HUDEP-2 (cell line): ENCODE measurements at regions not wholly inside any gene's neighbourhood (a gene's known extent, or its start where the extent isn't known, plus 50 kb on each side); places are given as distances from the start of the nearest gene placed in this dataset.

Source experiments
- DNase-seq, 76 experiments: peaks; one replicate each; lab custom pipeline; 2025; ENCODE audit not compliant: unreplicated experiment in 76 of 76; lab: John Stamatoyannopoulos, UW

- no peak for DNase-seq
Observed at GRCh38 chr15:81466741-81467140, 92.7 kb upstream of the TMC3 start.

DNA sequence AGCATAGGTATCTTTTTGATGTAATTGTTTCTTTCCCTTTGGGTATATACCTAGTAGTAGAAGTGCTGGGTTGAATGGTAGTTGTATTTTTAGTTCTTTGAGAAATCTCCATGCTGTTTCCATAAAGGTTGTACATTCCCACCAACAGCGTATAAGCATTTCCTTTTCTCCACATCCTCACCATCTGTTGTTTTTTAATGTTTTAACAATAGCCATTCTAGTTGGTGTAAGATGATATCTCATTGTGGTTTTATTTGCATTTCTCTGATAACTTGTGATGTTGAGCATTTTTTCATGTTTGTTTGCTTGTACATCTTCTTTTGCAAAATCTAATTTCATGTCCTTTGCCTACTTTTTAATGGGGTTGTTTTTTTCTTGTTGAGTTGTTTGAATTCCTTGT is 80.0 kb upstream of the TMC3 start:
- DNase-seq: no peak

DNA sequence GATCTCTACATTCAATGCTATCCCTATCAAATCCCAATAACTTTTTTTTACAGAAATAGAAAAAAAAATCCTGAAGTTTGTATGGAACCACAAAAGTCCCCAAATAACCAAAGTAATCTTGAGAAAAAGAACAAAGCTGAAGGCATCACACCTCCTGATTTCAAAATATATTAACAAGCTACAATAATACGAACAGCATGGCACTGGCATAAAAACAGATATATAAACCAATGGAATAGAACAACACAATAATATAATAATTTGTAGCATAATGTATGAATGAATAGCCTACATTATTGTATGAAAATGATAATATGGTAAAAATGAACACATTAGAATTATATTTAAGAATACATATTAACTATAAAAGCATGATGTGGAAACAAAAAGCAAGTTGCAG is 76.7 kb upstream of the TMC3 start:
- no peak for DNase-seq

DNA sequence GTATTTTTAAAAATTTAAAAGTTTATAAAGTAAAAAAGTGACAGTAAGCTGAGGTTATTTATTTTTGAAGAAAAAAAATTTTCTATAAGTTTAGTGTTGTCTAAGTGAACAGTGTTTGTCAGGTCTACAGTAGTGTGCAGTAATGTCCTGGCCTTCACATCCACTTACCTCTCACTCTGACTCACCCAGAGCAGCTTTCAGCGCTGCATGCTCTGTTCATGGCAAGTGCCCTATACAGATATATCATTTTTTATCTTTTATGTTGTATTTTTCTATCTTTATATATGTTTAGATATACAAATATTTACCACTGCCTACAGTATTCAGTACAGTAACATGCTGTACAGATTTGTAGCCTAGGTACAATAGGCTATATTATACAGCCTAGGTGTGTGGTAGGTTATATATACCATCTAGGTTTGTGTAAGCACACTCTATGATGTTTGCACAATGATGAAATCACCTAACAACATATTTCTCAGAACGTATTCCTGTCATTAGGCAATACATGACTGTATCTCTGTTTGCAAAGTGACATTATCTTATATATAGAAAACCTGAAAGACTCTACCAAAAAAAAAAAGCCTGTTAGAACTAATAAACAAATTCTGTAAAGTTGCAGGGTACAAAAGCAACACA is 75.9 kb upstream of the TMC3 start:
- DNase-seq: no peak

DNA sequence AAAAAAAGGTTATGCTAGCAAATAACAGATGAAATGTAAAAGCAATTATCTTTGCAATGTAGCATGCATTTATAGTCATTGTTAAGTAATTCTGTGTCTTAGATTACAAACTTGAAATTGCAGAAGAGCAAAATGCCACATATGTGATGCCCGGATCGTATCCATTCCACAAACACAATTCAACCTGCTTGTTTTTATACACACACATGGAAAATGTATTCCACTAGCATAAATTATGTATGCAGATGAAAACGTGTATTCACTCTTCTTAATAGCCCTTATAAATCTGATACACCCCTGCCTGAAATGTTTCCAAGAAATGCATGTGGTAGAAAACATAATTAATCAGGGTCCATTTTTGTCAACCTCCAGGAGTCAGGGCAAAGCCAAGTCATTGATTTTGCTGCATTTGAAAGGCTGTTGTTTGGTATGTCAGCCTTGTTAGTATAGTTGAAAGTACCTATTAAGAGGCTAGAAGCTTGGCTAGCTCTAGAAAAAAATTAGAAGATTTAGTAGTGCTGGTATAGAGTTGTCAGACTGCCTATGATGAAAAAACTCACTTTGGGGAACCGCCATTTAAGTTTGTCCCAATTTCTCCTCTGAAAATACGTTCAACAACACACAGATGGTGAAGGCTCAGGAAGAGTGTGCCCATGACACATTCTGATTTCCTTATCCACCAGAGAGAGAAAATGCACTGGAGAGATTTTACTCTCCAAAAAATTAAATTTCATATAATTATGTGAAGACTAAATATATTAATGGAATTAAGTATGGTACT is 69.2 kb upstream of the TMC3 start:
- no peak for DNase-seq

DNA sequence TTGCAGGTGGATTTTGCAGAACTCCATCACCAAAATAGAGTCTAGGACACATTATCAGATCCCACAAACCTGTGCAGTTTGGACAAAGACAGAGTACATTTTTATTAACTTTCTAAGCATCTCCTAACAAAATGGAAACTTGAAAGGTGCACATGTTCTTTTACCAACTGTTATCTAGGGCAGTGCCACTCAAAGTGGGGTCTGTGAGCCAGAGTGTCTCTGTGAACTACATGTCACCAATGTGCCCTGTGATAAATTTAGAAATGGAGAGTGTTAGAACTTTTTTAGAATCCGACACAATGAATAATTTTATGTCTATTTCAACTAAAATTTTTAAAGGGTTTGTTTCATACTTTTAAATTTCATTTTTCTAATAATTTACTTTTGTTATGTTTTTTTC is 68.4 kb upstream of the TMC3 start:
- no peak for DNase-seq

DNA sequence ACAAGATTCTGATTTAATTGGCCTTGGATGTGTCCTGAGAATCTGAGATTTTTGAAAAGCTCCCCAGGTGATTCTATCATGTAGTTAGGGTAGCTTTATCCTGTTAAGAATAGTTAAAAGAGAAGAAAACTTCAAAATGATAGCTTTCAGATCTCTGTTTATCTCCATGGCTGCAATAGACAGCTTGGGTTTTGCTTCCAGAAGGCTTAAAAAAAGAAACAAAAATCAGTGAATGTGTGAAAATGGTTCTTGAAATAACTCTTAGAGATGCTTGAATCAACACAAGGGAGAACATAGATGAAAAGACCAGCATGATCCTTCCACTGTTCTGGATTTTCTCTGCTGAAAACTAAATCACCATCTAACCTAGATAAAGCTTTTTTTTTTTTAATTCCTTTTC is 60.8 kb upstream of the TMC3 start:
- DNase-seq: no peak

DNA sequence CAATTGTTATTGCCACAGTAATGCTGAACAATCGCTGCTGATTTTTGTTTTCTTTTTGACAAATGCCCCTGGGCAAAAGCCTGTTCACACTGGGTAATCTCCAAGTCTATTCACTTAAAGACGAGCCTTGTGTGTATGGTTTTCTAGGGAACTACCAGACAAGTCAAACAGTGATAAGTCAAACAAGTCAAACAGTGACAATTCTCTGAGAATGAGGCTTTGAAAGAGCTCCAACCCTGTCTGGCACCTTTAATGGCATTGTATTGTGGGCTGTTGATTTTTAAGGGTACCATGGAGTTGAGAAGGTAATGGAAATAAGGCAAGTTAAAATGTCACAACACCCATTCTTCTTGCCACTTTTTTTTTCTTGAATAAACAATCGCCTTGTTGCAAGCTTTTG is 59.4 kb upstream of the TMC3 start:
- DNase-seq: no peak

- no peak for DNase-seq
Observed at GRCh38 chr15:81432179-81432578, 58.2 kb upstream of the TMC3 start.

- DNase-seq: no peak
Observed at GRCh38 chr15:81427176-81427575, 53.2 kb upstream of the TMC3 start.

DNA sequence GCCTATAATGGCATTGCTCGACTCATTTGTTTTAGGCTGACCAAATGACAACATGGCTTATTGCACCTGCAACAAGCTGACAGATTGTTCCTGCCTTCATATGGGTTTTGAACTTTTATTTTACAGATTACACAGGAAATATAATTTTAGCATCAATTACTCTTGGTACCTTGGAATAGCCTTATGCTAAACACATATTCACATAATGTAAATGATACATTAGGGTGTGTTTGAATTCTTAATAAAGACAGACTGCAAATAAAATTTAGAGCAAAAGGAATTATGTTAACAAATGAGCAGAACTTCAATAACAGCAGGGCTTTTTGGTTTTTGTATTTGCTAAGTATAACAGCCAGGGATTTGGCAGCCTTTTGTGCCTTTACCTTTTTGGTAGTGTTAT is 51.9 kb upstream of the TMC3 start:
- no peak for DNase-seq
